DMS114 treated with DMSO at 0.1 percent for 48 hours (cell line): ENCODE measurements at regions not wholly inside any gene's neighbourhood (a gene's known extent, or its start where the extent isn't known, plus 50 kb on each side); places are given as distances from the start of the nearest gene placed in this dataset.

Experiments
- DNase-seq: peaks from one replicate; lab custom pipeline; 2025; ENCODE audit not compliant: unreplicated experiment; lab: John Stamatoyannopoulos, UW

DNA sequence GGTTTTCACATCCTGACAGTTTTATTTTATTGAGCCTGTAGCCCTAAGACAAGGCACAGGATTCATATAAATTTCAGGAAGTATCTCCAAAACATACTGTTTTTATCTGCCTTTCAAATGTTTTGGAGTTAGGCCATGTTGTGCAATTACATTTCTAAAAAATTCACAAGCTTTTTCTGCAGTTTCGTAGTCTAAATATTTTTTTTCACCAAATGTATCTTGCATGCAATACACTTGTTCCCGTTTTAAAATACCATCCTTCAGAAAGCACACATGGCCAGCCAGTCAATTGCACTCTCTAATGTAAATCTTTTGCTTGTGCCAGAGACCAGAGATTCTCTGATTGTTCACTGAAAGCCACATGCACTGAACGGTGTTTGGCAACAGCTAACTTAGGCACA, 161.5 kb upstream of the PRKCQ start:
- DNase-seq, result no peak

- no peak for DNase-seq
Observed at GRCh38 chr10:6739530-6740174, 159.6 kb upstream of the PRKCQ start.

DNA sequence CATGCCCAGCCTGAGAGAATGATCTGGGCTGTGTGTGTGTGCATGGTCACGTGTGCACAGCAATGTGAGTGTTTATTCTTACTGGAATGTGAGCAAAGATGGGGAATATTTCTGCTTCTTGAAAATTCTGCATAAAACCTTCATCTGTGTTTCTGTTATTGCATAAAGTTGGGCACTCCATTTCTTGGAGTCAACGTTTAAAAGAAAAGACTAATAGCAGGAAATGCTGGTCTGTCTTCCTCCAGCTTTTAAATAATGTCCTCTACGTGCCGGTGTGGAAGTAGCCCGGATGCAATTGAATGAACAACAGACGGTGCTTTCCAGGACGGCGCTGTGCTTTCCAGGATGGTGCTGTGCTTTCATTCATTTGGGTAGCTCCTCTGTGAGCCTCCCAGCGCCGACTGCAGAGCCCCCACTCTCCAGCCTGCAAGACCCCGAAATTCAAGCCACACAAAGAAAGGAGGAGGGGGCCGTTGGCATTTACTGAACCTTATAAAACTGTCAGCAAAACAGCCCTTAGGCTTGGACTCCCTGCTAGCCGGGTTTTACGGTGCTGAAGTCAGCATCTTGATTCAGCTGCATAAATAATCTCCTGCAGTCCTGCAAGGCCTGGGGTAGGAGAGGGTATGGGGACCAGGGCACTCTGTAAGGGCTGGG, 158.2 kb upstream of the PRKCQ start:
- no peak for DNase-seq

DNA sequence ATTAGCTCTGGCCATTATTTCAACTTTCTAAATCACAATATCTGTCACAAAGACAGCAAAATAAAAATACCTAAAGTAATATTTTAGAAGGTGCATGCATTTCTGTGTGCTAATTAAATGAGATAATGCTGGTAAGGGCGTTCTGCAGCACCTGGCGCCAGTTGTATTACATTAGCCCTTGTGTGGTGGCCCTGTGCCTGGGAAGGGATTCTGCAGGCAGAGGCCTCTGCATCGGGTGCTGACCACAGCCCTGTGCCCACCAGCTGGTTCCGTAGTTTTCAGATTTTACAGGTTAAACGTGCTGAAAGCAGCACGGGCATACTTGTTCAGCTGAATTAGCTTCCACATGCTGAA, 157.7 kb upstream of the PRKCQ start:
- no peak for DNase-seq

DNA sequence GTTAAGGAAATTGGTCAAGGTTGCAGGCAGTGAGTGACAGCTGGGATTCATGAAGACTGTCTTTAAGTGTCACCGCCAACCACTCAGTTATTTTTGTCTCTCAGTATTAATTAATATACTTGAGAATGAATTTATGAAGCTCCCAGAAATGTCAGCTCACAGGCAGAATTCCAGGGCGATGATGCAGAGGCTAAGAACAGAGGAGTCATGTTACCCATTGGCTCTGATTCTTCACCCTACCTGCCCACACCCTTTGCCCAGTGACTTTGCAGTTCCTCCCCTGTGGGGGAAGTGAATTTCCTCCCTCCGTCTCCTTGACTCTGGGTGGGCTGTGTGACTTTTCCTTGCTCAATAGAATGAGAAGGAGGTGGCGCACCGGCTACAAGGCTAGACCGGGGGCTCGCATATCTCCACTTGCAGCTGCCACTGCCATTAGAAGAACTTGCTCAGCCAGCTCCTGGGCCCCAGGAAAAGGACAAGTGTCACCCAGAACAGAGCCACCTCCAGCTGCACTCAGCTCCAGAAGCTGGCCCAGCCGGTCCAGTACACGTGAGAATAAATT, 157.1 kb upstream of the PRKCQ start:
- DNase-seq, result no peak

GRCh38 chr10:6734286-6734685, 154.2 kb upstream of the PRKCQ start:
- DNase-seq, result no peak

DNA sequence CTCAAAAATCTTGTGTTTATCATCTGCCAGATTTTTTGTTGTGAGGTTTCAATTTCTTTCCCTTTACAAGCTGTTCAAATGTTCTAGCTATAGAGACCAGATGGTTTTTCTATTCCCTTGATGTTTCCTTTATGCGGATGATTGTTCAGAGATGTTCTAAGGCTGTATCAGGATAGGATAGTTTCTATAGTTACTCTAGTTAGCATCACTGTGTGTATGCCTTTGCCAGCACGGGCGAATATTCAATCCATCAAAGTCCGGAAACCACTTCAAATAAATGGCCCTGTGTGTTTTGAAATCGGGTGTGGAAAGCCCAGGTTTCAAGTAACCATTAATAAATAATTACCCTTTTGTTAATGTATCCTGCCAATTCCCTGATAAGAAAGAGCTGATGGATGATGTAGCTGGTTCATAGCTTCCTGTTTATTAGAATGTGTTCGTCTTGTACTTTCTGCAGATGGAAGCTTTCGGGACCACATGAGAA, 149.8 kb upstream of the PRKCQ start:
- DNase-seq, result no peak

GRCh38 chr10:6729071-6729774, 149.1 kb upstream of the PRKCQ start:
- no peak for DNase-seq

GRCh38 chr10:6726924-6727323, 146.8 kb upstream of the PRKCQ start:
- no peak for DNase-seq

GRCh38 chr10:6722616-6723004, 142.5 kb upstream of the PRKCQ start:
- no peak for DNase-seq

DNA sequence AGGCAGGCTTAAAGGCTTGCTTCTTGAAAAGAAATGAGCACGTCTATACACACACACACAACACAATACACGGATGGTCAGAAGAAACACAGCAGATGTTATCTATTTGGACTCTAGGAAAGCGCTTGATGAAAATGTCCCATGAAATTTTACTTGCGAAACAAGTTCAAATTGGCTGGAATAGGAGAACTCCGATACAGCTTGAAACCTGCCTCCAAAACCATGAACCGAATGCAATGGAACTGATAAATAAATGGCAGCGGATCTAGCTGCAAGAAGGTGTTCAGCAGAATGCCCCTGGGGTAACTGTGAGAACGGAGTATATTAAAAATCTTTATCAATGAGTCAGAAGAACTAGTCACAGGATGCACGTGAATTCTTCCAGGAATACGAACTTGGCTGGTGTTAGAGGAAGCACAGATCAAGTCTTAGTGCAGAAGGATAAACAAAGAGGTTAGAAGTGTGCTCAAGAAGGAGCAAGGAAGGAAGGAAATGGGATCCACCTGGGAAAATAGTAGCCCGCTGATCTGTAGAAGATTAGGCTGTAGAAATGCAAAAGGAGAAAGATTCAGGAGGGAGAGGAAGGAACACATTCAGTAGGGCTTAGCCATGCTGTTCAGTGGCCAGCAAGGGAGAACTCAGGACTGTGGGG, 142.0 kb upstream of the PRKCQ start:
- no peak for DNase-seq

GRCh38 chr10:6721480-6721879, 141.4 kb upstream of the PRKCQ start:
- DNase-seq, result no peak

GRCh38 chr10:6719561-6719960, 139.5 kb upstream of the PRKCQ start:
- DNase-seq, result no peak

GRCh38 chr10:6718550-6718949, 138.5 kb upstream of the PRKCQ start:
- no peak for DNase-seq

DNA sequence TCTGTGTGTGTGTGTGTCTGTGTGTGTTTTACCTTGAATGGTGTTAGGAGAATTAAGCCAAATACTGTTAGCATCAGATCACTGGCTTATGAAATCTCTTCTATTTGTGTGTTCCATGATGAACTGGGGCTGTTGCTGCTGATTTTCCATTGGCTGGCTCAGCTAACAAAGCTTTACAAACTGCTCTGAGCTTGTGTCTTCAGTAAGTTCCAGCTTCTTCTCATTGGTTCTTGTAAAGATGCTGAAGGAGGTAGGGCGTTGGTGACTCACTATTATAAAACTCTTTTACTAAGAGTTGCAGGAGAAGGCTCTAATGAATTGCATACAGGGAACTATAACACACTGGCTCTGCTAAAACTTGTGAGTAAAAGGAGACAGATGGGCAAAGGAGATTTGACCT, 136.4 kb upstream of the PRKCQ start:
- no peak for DNase-seq

- DNase-seq, result no peak
Observed at GRCh38 chr10:6713716-6714115, 133.6 kb upstream of the PRKCQ start.

DNA sequence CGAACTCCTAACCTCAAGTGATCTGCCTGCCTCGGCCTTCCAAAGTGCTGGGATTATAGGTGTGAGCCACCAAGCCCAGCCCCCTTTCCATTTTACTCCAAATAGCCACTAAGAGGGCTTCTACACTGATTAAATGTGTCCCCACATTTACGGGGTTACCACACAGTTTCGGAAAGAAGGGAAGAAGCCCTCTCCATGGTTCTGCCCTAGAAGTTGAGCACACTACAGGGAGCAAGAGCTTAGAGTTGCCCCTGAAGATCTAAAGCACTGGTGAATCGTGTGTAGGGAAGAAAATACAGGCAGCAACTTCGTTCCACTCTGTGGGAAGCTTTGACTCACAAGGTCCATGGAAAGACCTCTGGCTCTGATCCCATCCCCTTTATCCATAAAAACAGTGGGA, 133.0 kb upstream of the PRKCQ start:
- no peak for DNase-seq

- no peak for DNase-seq
Observed at GRCh38 chr10:6711881-6712280, 131.8 kb upstream of the PRKCQ start.

DNA sequence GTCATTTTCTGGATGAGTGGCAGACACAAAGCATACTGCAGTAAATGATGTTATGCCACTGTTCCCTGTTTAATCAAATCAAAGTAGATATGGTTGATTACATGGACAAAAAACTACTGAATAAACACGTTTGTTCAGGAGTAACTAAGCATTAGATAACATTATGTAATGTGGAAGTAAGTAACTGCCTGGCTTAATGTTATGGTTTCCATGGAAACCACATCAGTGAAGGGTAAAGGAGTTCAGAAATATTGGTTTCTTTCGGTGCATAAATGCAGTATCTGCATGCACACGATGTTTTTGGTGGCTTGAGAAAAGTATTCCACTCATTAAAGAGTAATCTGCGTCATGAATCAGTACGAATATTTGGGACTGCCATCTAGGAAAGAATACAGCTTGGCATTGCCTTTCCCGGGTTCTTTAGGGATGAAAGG, 131.3 kb upstream of the PRKCQ start:
- DNase-seq, result no peak

- no peak for DNase-seq
Observed at GRCh38 chr10:6707352-6707751, 127.3 kb upstream of the PRKCQ start.

- no peak for DNase-seq
Observed at GRCh38 chr10:6706725-6707124, 126.6 kb upstream of the PRKCQ start.

DNA sequence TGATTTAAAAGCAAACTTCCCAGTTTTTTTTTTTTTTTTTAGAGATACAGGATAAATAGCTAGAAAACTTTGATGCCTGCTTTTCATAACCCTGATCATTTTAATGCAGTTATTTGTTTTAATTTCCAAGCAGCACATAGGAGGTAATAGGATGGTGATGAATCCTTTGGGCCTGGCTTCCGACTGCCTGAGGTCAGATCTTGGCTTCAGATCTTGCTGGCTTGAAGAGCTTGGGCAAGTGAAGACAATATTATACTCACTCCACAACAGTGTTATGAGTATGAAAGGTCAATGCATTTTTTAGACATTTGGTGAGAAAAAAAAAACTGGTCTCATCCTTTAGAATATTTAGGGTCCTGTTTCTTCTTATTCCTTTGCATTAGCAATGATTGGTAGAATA, 124.8 kb upstream of the PRKCQ start:
- DNase-seq, result no peak
